ENCODE measurements at regions not wholly inside any gene's neighbourhood (a gene's known extent, or its start where the extent isn't known, plus 50 kb on each side); places are given as distances from the start of the nearest gene placed in this dataset.

- no peak for TF ChIP-seq EZH2 (IDR thresholded peaks at IDR 0.05; ENCODE audit: insufficient read depth, poor library complexity, severe bottlenecking)
- TF ChIP-seq EZH2phosphoT487 (IDR thresholded peaks at IDR 0.05; ENCODE audit: insufficient read depth, low read depth): no peak
Observed at GRCh38 chr4:135598151-135598550, 1396.6 kb upstream of the PABPC4L start.

All from GM23248 (cell line).